Naive thymus-derived CD4-positive, alpha-beta T cell (primary cell): ENCODE measurements at regions not wholly inside any gene's neighbourhood (a gene's known extent, or its start where the extent isn't known, plus 50 kb on each side); places are given as distances from the start of the nearest gene placed in this dataset.

Source experiments
- ATAC-seq: fragments of 150-1000 bp; cut with Tn5 transposase; 2 replicates; pipeline ENCODE4 v1.10.0; 2021; ENCODE audit warnings: mild to moderate bottlenecking, moderate library complexity
- CTCF ChIA-PET: fragments of 350-600 bp; sonication (Branson Sonifier 250); formaldehyde crosslinking; loops from one replicate; lab custom pipeline; 2021; ENCODE audit warnings: antibody characterized with exemption; lab: Charles Lee
- POLR2A ChIA-PET: fragments of 350-600 bp; sonication (Branson Sonifier 250); formaldehyde crosslinking; loops from one replicate; lab custom pipeline; 2021; ENCODE audit warnings: antibody characterized with exemption, inconsistent platforms; lab: Charles Lee
- DNase-seq, 9 donors: peaks; one replicate each; pipeline versions ENCODE4 v3.0.0 to v3.0.0-alpha.2; 2020 to 2022; ENCODE audit warnings: mixed read lengths in 1 of 9
- H3K27ac ChIP-seq: one replicate; pipeline ENCODE4 v1.7.0; 2013; ENCODE audit warnings: mild to moderate bottlenecking, low read depth, low read length, moderate library complexity
- H3K27me3 ChIP-seq, 2 donors: one replicate each; pipeline ENCODE4 v1.7.0; 2013; ENCODE audit warnings: low read length in 2 of 2, mild to moderate bottlenecking in 2 of 2, moderate library complexity in 2 of 2; ENCODE audit not compliant: control insufficient read depth in 2 of 2, insufficient read depth in 2 of 2
- H3K36me3 ChIP-seq, 3 experiments: 1 replicate in 2 of 3; 2 replicates in 1 of 3; pipeline ENCODE4 v1.7.0; 2013; ENCODE audit warnings: low read length in 3 of 3, mild to moderate bottlenecking in 3 of 3, moderate library complexity in 1 of 3; ENCODE audit not compliant: insufficient read depth in 3 of 3, control insufficient read depth in 2 of 3
- H3K4me1 ChIP-seq, 2 donors: one replicate each; pipeline ENCODE4 v1.7.0; 2013; ENCODE audit warnings: low read length in 2 of 2, mild to moderate bottlenecking in 2 of 2, moderate library complexity in 1 of 2; ENCODE audit not compliant: control insufficient read depth in 2 of 2, insufficient read depth in 2 of 2
- H3K4me3 ChIP-seq: 2 replicates; pipeline ENCODE4 v1.7.0; 2013; ENCODE audit warnings: mild to moderate bottlenecking, low read length
- H3K9me3 ChIP-seq, 3 experiments: 1 replicate in 2 of 3; 2 replicates in 1 of 3; pipeline ENCODE4 v1.7.0; 2013; ENCODE audit warnings: low read length in 3 of 3; ENCODE audit not compliant: control insufficient read depth in 2 of 3
- H3K27ac Mint-ChIP-seq, 9 donors: one replicate each; pipeline ENCODE4 v1.8.0; 2020 to 2022; ENCODE audit warnings: mixed read lengths in 9 of 9, mild to moderate bottlenecking in 8 of 9, moderate library complexity in 5 of 9, inconsistent platforms in 2 of 9
- H3K27me3 Mint-ChIP-seq, 5 donors: one replicate each; pipeline ENCODE4 v1.8.0; 2021 to 2022; ENCODE audit warnings: mixed read lengths in 5 of 5, mild to moderate bottlenecking in 1 of 5
- H3K36me3 Mint-ChIP-seq, 5 donors: one replicate each; pipeline ENCODE4 v1.8.0; 2020 to 2022; ENCODE audit warnings: mixed read lengths in 5 of 5, mild to moderate bottlenecking in 3 of 5, inconsistent platforms in 1 of 5
- H3K4me1 Mint-ChIP-seq, 7 donors: one replicate each; pipeline ENCODE4 v1.8.0; 2020 to 2022; ENCODE audit warnings: mixed read lengths in 7 of 7, mild to moderate bottlenecking in 3 of 7, inconsistent platforms in 1 of 7
- H3K4me3 Mint-ChIP-seq, 10 donors: one replicate each; pipeline ENCODE4 v1.8.0; 2020 to 2022; ENCODE audit warnings: mild to moderate bottlenecking in 10 of 10, mixed read lengths in 10 of 10, moderate library complexity in 6 of 10, inconsistent platforms in 2 of 10
- H3K9me3 Mint-ChIP-seq, 11 donors: one replicate each; pipeline ENCODE4 v1.8.0; 2020 to 2022; ENCODE audit warnings: mixed read lengths in 11 of 11, mild to moderate bottlenecking in 4 of 11, inconsistent platforms in 1 of 11, moderate library complexity in 1 of 11
- intact Hi-C, 2 donors: fragments of 100-400 bp; cut with micrococcal nuclease; formaldehyde crosslinking; loops; one replicate each; pipeline ENCODE4 v1.15.1; 2023

DNA sequence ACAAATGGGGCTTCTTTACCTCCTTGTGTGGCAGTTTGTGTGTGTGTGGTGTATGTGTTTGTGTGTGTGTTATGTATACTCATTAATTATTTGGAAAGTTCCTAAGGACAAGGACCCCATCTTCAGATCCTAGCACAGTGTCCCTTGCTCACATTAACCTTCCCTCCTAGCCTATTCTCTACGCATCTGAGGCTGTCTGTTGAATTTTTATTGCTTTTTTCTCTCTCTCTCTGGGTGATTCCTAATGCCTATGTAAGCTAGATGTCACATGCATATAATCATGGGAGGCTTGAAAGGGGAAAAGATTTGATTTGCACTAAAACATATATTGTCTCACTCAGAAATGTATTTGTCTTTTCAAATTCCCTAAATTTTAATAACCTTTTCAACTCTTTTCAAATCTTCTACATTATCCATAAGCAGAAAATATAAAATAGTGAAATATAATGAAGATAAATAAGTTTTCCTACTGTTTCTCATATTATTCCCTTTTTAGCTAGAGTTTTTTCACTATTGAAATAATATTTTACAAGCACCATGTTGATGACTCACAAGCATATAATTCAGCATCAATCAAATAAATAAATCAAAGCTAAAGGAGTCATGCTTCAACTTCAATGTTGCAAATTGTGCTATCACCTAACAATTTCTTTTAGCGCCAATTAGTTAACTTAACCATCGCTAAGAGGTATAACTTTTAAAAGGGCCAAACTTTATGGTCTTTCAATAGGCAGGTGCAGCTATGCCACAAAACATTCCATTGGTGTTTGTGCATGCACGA, 199.0 kb upstream of the ERBB4 start:
- H3K27me3 Mint-ChIP-seq = no peaks in the 10 kb centered on the region
- H3K36me3 Mint-ChIP-seq = no peaks in the 10 kb centered on the region
- CTCF ChIA-PET = no interaction called here
- Histone ChIP-seq H3K9me3 (no peaks in the 10 kb centered on the region), H3K36me3 (no peaks in the 10 kb centered on the region), H3K27ac (no peak overlapping the region), H3K27me3 (no peaks in the 10 kb centered on the region), H3K4me3 (no peak overlapping the region), H3K4me1 (no peaks in the 10 kb centered on the region)
- peaks cover 0 to 2% (median 0%) of the 10 kb centered on the region in 11 donors for H3K9me3 Mint-ChIP-seq
- no peak overlapping the region for H3K27ac Mint-ChIP-seq
- no peaks in the 10 kb centered on the region for H3K4me1 Mint-ChIP-seq
- POLR2A ChIA-PET = no interaction called here
- H3K4me3 Mint-ChIP-seq = no peak overlapping the region
- ATAC-seq (no peak), DNase-seq (no peak)
- intact Hi-C loops = no loop called here

DNA sequence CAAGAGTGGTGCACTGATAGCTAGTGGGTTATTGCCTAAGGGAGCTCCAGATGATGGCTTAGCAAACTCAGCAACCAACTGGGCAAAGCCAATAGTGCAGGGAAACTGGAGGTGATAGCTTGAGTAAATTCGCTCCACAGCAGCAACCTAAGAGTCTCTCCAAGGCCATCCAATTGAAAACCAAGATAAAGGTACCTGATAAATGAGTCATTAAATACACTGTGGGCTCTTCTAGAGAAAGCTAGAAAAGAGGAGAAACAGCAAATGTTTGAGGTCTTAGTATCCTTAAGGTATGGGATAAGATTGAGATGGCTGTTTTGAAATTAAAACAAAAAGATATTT, 197.8 kb upstream of the ERBB4 start:
- no peak for ATAC-seq
- intact Hi-C loops = no loop called here
- POLR2A ChIA-PET = no interaction called here
- no peak overlapping the region for H3K27ac ChIP-seq
- Mint-ChIP-seq H3K36me3 (no peaks in the 10 kb centered on the region), H3K27me3 (no peaks in the 10 kb centered on the region), H3K4me3 (no peak overlapping the region), H3K4me1 (no peaks in the 10 kb centered on the region), H3K9me3 (peaks cover 0 to 2% (median 0%) of the 10 kb centered on the region in 11 donors), H3K27ac (no peak overlapping the region)
- no peaks in the 10 kb centered on the region for H3K9me3 ChIP-seq
- no peaks in the 10 kb centered on the region for H3K4me1 ChIP-seq
- H3K27me3 ChIP-seq = no peaks in the 10 kb centered on the region
- CTCF ChIA-PET = no interaction called here
- no peak overlapping the region for H3K4me3 ChIP-seq
- H3K36me3 ChIP-seq = no peaks in the 10 kb centered on the region
- no peak for DNase-seq

DNA sequence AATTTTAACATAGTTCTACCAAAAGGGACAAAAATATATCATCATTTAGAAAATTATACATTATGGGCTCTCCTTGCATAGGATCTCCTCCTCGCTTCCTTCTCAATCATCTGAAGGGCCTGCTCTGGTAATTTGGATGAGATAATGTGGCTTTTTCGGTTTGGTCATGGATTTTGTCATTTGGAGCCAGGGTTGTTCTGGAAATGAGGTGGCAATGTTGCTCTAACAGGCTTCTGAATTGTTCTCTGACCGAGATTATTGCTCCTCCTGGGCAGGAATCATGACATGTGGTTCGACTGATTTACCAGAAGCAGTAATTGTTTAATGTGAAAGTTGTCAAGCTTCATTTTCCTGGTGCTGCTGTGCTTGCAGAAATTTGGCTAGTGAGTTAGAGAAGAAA, 194.7 kb upstream of the ERBB4 start:
- ATAC-seq (no peak), DNase-seq (no peak)
- Histone ChIP-seq H3K36me3 (no peaks in the 10 kb centered on the region), H3K9me3 (no peaks in the 10 kb centered on the region), H3K4me1 (no peaks in the 10 kb centered on the region), H3K4me3 (no peak overlapping the region), H3K27ac (no peak overlapping the region), H3K27me3 (no peaks in the 10 kb centered on the region)
- Mint-ChIP-seq H3K27me3 (no peaks in the 10 kb centered on the region), H3K36me3 (no peaks in the 10 kb centered on the region), H3K9me3 (peaks cover 0 to 2% (median 0%) of the 10 kb centered on the region in 11 donors), H3K4me3 (no peak overlapping the region), H3K27ac (no peak overlapping the region), H3K4me1 (no peaks in the 10 kb centered on the region)
- ChIA-PET CTCF (no interaction called here), POLR2A (no interaction called here)
- intact Hi-C loops = no loop called here

DNA sequence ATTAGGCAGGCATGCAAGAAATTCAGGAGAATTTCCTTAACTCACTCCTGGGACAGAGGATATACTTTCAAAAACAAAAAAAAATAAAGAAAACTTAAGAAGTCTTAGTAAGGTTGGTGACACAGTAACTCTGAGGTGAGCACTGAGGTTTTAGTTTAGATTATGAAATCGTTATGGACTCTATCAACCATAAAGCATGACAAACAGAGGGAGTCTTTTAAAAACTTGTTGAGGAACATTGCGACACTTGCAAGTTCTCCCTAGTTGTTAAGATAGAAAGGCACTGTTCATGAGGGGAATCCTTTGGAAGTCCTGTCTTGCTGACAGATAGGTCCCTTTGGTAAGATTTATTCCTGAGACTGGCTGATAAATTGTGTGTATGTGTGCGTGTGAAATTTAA, 194.3 kb upstream of the ERBB4 start:
- H3K4me1 ChIP-seq = no peaks in the 10 kb centered on the region
- no peak overlapping the region for H3K4me3 Mint-ChIP-seq
- no peaks in the 10 kb centered on the region for H3K27me3 ChIP-seq
- H3K27ac Mint-ChIP-seq = no peak overlapping the region
- ATAC-seq (no peak), DNase-seq (no peak)
- no peaks in the 10 kb centered on the region for H3K36me3 Mint-ChIP-seq
- no peaks in the 10 kb centered on the region for H3K27me3 Mint-ChIP-seq
- H3K9me3 Mint-ChIP-seq = peaks cover 0 to 2% (median 0%) of the 10 kb centered on the region in 11 donors
- H3K36me3 ChIP-seq = no peaks in the 10 kb centered on the region
- no peaks in the 10 kb centered on the region for H3K4me1 Mint-ChIP-seq
- CTCF ChIA-PET = no interaction called here
- intact Hi-C loops = no loop called here
- no peaks in the 10 kb centered on the region for H3K9me3 ChIP-seq
- H3K27ac ChIP-seq = no peak overlapping the region
- POLR2A ChIA-PET = no interaction called here
- H3K4me3 ChIP-seq = no peak overlapping the region

- no peaks in the 10 kb centered on the region for H3K4me1 Mint-ChIP-seq
- Histone ChIP-seq H3K27me3 (no peaks in the 10 kb centered on the region), H3K27ac (no peak overlapping the region), H3K9me3 (no peaks in the 10 kb centered on the region), H3K36me3 (no peaks in the 10 kb centered on the region), H3K4me1 (no peaks in the 10 kb centered on the region), H3K4me3 (no peak overlapping the region)
- ATAC-seq (no peak), DNase-seq (no peak)
- no peak overlapping the region for H3K27ac Mint-ChIP-seq
- intact Hi-C loops = no loop called here
- POLR2A ChIA-PET = no interaction called here
- peaks cover 0 to 2% (median 0%) of the 10 kb centered on the region in 11 donors for H3K9me3 Mint-ChIP-seq
- no peak overlapping the region for H3K4me3 Mint-ChIP-seq
- H3K27me3 Mint-ChIP-seq = no peaks in the 10 kb centered on the region
- CTCF ChIA-PET = interaction anchor here (0.8 to 1.1 kb wide), 2 partner anchors 16 to 552 kb away, joined by 3 to 4 read pairs; no protein-coding TSS in a partner anchor
- no peaks in the 10 kb centered on the region for H3K36me3 Mint-ChIP-seq
These were observed 192.4 kb upstream of the ERBB4 start for GRCh38 chr2:212730994-212731393.

DNA sequence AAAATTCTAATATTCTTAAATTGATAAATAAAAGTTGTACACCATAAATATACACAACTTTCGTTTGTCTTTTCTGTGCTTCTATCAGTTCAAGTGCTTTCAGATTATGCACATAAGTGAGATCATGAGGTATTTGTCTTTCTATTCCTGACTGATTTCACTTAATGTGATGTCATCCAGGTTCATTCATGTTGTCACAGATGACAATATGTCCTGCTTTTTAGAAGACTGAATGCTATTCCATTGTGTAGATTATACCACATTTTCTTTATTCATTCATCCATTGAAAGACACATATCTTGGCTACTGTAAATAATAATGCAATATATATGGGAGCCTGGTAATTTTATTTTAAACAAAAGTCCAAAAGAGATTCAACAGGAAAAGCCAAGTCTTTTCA, 190.1 kb upstream of the ERBB4 start:
- no peaks in the 10 kb centered on the region for H3K4me1 ChIP-seq
- no peak overlapping the region for H3K4me3 ChIP-seq
- ATAC-seq (no peak), DNase-seq (no peak)
- ChIA-PET CTCF (no interaction called here), POLR2A (no interaction called here)
- Mint-ChIP-seq H3K27me3 (no peaks in the 10 kb centered on the region), H3K27ac (no peak overlapping the region), H3K4me3 (no peak overlapping the region), H3K4me1 (peaks cover 0 to 8% (median 0%) of the 10 kb centered on the region in 7 donors), H3K36me3 (peaks cover 0 to 3% (median 0%) of the 10 kb centered on the region in 5 donors), H3K9me3 (peaks cover 0 to 8% (median 2%) of the 10 kb centered on the region in 11 donors)
- H3K27ac ChIP-seq = no peak overlapping the region
- intact Hi-C loops = no loop called here
- no peaks in the 10 kb centered on the region for H3K36me3 ChIP-seq
- H3K9me3 ChIP-seq = no peaks in the 10 kb centered on the region
- H3K27me3 ChIP-seq = no peaks in the 10 kb centered on the region

GRCh38 chr2:212727751-212728150, 189.1 kb upstream of the ERBB4 start:
- Mint-ChIP-seq H3K4me1 (peaks cover 0 to 9% (median 0%) of the 10 kb centered on the region in 7 donors), H3K27ac (no peak overlapping the region)
- ATAC-seq = no peak

More at GRCh38 chr2:212727751-212728150, 189.1 kb upstream of the ERBB4 start:
- Histone ChIP-seq H3K27me3 (no peaks in the 10 kb centered on the region), H3K4me1 (no peaks in the 10 kb centered on the region), H3K9me3 (no peaks in the 10 kb centered on the region), H3K4me3 (no peak overlapping the region), H3K27ac (no peak overlapping the region), H3K36me3 (no peaks in the 10 kb centered on the region)
- peaks cover 0 to 3% (median 0%) of the 10 kb centered on the region in 5 donors for H3K36me3 Mint-ChIP-seq
- H3K4me3 Mint-ChIP-seq = no peak overlapping the region
- DNase-seq = no peak
- POLR2A ChIA-PET = no interaction called here
- H3K9me3 Mint-ChIP-seq = peaks cover 0 to 8% (median 2%) of the 10 kb centered on the region in 11 donors
- H3K27me3 Mint-ChIP-seq = no peaks in the 10 kb centered on the region
- intact Hi-C loops = no loop called here
- CTCF ChIA-PET = no interaction called here
